NCI-H2196 (cell line): ENCODE measurements at regions not wholly inside any gene's neighbourhood (a gene's known extent, or its start where the extent isn't known, plus 50 kb on each side); places are given as distances from the start of the nearest gene placed in this dataset.
"Not testable (repeated sequence)": the region's sequence is repeated elsewhere in the genome, so short reads cannot be mapped to it uniquely, and the experiment has no call there.

ENCODE experiments used
- DNase-seq: peaks from one replicate; lab custom pipeline; 2025; ENCODE audit not compliant: unreplicated experiment; lab: John Stamatoyannopoulos, UW

GRCh38 chr10:81564143-81564542, 310.9 kb upstream of the NRG3 start:
- no peak for DNase-seq

DNA sequence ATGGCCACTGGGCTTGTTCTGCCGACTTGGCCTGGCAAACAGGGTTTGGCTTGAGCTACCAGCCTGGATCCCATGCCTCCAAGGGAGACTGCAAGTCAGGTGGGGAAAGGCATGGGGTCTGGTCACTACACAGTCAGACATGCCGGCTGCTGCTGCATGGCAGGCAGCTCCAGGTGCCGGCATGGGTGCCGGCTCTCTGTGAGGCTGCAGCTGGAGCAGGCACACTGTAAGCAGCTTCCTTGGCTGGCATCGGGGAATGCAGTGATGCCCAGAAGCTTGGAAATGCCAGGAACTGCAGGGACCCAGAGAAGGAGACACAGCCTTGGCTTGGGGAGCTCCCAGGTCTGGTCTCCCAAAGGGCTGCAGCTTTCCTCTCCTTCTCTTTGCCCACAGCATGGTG, 305.5 kb upstream of the NRG3 start:
- no peak for DNase-seq

- no peak for DNase-seq
Measured at GRCh38 chr10:81570349-81570748, 304.6 kb upstream of the NRG3 start.

DNA sequence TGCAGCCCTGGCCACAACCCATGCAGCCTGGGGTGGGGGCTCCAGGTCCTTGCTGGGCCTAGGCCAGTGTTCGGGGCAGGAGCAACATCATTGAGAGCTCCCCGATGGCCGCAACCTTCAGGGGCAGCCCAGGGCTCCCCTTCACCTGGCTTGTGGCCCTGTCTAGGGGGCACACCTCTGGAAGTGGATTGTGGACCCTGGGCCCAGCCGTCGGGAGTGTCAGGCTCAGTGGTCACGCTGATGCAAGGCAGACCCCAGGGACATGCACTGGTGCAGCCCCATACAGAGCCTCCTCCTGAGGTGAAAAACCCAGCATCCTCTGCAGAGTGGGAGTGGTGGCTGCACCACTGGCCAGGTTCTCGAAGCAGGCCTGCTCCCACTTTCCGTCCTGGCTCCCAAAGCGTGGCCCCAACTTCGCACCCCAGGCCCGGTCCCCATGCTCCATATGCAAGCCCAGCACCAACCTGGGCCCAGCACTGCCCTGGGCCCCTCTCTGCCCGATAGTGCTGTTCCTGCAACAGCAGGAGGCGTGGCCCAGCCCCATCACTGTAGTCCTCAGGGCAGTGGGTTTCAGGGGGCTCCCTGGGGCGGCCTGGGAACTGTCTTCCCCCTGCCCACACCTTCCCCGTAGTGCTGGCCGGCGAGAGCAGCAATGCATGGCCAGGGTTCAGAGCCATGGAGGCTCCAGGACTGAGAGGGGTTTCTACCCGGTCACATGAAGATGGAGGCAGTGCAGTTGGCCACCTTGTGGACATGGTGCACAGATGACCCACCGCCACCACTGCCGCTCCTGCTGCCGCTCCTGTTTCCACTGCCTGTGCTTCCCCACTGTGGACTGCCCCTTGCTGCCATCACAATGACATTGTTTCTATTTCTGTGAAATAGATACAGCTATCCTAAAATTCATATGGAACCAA, 303.9 kb upstream of the NRG3 start:
- no peak for DNase-seq

DNA sequence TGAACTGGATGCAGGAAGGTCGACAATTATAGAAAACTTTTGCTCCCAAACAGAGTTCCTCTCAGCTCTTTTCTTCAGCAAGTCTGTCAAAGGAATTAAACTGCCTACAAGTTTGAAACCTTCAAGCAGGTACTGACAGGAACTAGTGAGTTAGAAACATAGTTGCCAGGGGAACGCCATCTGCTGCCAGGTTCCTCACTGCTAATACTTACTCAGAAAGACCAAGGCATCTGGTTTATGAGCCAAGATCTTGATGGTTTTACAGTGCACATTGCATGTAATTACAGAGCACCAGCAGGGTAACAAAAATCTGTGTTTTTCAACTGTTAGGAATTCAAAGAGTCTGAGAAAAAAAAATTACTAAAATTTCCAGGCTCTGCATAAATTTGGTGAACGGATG, 300.0 kb upstream of the NRG3 start:
- no peak for DNase-seq

DNA sequence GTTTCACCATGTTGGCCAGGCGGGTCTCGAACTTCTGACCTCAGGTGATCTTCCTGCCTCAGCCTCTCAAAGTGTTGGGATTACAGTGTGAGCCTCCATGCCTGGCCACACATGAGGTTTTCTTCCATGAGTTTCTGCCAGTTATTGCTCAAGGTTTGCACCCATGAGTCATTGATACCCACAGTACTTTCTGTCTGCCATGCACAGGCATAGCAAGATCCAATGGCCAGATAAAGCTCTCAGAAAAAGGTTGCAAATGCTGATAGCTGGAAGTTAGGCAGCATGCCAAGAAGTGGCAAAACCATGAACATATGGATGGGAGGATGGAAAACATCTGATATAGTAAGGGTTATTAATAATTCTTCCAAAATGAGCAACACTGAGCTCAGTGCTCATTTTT, 298.7 kb upstream of the NRG3 start:
- DNase-seq, result no peak

DNA sequence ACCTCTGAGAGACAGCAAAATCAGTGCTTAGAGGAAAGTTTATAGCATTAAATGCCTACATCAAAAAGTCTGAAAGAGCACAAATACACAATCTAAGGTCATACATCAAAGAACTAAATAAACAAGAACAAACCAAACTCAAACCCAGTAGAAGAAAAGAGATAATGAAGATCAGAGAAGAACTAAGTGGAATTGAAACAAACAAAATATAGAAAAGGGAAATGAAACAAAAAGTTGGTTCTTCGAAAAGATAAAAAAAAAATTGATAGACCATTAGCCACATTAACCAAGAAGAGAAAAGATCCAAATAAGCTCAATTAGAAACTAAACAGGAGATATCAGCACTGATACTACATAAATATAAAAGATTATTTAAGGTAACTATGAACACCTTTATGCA, 280.0 kb upstream of the NRG3 start:
- no peak for DNase-seq

DNA sequence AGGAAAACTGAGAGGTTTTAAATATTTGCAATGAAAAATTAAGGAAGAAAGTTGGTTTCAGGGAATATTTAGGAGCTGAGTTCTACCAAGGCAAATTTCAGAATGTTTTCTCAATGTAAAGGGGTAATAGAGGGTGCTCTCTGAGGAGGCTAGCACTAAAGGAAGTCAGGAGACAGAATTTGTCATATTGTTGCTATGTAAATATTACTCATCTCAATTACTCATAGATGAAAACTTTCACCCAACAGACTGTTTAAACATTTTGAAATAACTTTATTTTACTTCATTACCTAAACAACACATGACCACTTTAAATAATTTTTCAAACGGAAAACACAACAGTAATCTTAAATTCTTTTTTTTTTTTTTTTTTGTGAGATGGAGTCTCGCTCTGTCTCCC, 274.8 kb upstream of the NRG3 start:
- no peak for DNase-seq

GRCh38 chr10:81603106-81603620, 271.8 kb upstream of the NRG3 start:
- DNase-seq, result no peak

- not testable (repeated sequence) for DNase-seq
Measured at GRCh38 chr10:81644485-81644884, 230.5 kb upstream of the NRG3 start.

GRCh38 chr10:81655986-81656385, 219.0 kb upstream of the NRG3 start:
- no peak for DNase-seq

- DNase-seq, result no peak
Measured at GRCh38 chr10:81662837-81663236, 212.2 kb upstream of the NRG3 start.

DNA sequence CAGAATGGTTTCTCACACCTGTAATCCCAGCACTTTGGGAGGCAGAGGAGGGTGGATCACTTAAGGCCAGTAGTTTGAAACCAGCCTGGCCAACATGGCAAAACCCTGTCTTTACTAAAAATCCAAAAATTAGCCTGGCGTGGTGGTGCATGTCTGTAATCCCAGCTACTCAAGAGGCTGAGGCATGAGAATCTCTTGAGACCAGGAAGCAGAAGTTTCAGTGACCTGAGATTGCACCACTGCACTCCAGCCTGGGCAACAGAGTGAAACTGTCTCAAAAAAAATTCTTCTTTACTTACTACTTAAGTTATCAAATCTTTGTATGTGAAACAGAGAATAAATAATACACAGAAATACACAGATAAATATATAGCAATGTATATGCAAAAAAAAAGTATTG, 210.2 kb upstream of the NRG3 start:
- not testable (repeated sequence) for DNase-seq

DNA sequence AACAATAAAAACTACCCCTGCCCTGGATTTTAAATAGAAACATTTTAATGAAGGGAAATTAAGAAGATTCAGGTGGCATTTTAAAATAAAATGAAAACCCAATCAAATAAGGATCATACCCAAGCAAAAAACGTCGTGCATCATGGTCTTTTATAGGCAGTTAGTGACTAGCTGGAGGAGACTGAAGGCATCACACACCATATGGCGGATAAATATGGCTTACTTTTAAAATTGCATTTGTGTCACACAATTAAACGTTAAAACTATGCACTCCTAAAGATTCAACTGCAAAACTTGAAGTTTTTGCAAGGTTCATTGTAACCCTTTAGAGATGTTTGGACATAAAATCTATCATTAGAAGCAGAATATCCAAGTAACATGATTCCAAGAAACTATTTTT, 200.1 kb upstream of the NRG3 start:
- no peak for DNase-seq

DNA sequence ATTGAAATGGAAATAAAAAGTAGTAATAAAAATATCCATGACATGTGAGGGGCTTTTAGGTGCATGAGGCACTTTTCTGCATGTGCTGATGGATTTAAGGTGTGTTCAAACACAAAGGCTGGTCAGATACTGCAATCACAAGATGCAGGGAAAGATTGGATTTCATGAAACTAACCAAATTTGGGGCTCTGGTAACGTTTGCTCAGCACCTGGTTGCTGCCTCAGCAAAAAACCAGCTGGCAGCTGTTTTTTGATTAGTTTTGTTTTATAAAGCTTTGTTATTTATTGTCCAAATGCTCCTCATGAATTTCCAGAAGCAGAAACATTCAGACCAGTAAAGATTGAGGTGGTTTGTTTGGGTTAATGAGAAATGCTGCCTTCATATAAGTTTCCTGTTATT, 195.7 kb upstream of the NRG3 start:
- DNase-seq, result no peak

- DNase-seq, result no peak
Measured at GRCh38 chr10:81680359-81680758, 194.6 kb upstream of the NRG3 start.

- DNase-seq, result no peak
Measured at GRCh38 chr10:81688459-81688858, 186.5 kb upstream of the NRG3 start.

DNA sequence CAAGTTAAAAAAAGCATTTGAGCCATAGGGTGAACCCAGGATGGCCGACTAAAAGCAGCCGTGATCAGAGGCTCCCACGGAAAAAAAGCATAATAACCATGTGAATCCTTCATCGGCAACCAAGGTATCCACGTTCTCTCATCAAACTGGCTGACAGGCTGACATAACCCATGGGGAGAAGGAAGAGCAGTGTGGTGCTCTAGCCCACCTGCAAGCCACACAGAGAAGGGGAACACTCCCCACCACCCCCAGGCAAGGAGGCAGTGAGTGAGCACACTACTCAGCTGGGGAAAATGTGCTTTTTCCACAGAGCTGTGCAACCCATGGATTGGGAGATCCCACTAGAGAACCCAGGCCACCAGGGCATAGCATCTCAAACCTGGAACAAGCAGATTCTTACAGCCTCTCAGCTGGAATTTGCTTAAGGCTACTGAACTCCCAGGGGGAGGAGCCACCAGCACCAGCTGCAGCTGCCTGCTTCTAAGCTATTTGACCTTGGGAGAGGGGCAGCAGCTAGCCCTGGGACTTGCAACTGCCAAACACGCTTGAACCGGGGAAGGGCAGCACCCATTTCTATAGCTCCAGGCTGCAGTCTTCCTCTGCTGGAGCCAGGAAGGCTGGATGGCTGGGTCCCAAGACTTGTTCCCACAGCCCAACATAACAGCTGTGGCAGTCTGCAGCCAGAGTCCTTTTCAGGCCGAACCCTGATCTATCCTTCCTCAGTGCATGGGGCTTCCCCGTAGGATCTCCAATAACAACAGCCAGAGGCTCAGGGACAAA, 178.2 kb upstream of the NRG3 start:
- DNase-seq, result no peak

DNA sequence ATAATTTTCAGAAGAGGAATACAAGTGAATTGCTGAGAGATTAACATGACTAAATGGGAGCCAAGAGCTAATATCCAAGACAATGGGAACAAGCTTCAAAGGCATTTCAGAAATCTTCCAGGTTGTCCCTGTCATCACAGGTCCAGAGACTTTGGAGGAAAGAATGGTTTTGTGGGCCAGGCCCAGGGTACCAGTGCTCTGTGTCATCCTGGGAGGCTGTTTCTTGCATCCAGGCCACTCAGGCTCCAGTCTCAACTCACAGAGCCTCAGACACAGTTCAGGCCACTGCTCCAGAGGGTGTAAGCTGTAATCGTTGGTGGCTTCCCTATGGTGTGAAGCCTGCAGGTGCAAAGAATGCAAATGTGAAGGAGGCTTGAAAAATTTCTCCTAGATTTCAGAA, 170.4 kb upstream of the NRG3 start:
- no peak for DNase-seq

DNA sequence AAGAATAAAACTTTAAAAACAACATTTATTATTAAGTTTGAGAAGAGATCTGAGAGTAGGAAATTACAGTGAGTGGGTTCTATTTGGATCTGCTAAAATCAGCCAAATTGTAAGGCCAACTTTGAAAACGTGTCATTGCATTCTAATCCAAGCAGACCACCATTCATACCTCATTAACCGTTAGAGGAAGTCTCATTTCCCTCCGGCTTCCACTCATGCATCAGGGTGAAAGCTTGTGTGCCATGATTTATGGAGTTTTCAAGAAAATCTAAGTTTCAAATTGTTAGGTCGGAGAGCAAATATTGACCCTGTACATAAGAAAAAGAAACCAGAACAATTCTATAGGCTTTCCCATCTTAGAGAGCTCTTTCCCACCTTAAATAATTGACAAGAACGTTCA, 166.6 kb upstream of the NRG3 start:
- DNase-seq, result no peak

- DNase-seq, result no peak
Measured at GRCh38 chr10:81708929-81709328, 166.1 kb upstream of the NRG3 start.

- no peak for DNase-seq
Measured at GRCh38 chr10:81722399-81722798, 152.6 kb upstream of the NRG3 start.
